DND-41 (cell line): ENCODE measurements at regions not wholly inside any gene's neighbourhood (a gene's known extent, or its start where the extent isn't known, plus 50 kb on each side); places are given as distances from the start of the nearest gene placed in this dataset.

ENCODE experiments used
- ATAC-seq: fragments of 200-7000 bp; cut with Tn5 transposase; 3 replicates; pipeline ENCODE4 v1.9.1; 2021; ENCODE audit warnings: low read depth; ENCODE audit not compliant: insufficient read depth
- DNase-seq: peaks from one replicate; pipeline ENCODE4 v3.0.0-alpha.2; 2020
- H2AFZ ChIP-seq: 2 replicates; pipeline ENCODE4 v1.6.0; 2012; ENCODE audit warnings: low read depth, low read length
- H3K27ac ChIP-seq: 2 replicates; pipeline ENCODE4 v1.5.1; 2012; ENCODE audit warnings: low read length, inconsistent platforms
- H3K27me3 ChIP-seq: fragments of 200-600 bp; sonication (generic); 2 replicates; pipeline ENCODE4 v1.6.0; 2012; ENCODE audit warnings: low read length, mild to moderate bottlenecking, inconsistent platforms; ENCODE audit not compliant: insufficient read depth, poor library complexity
- H3K36me3 ChIP-seq: 2 replicates; pipeline ENCODE4 v1.5.1; 2012; ENCODE audit warnings: low read length, inconsistent platforms; ENCODE audit not compliant: insufficient read depth
- H3K4me1 ChIP-seq: 2 replicates; pipeline ENCODE4 v1.5.1; 2012; ENCODE audit warnings: mild to moderate bottlenecking, low read length; ENCODE audit not compliant: insufficient read depth
- H3K4me2 ChIP-seq: 2 replicates; pipeline ENCODE4 v1.6.0; 2012; ENCODE audit warnings: mild to moderate bottlenecking, moderate library complexity, low read length, inconsistent platforms; ENCODE audit not compliant: insufficient read depth
- H3K4me3 ChIP-seq, 2 experiments: fragments of 200-600 bp in 1 of 2; shearing (Covaris generic) in 1 of 2; 2 replicates each; pipeline ENCODE4 v1.5.1; 2012 to 2016; ENCODE audit warnings: inconsistent platforms in 2 of 2, low read length in 2 of 2, mild to moderate bottlenecking in 2 of 2, low read depth in 1 of 2, moderate library complexity in 1 of 2
- H3K79me2 ChIP-seq: 2 replicates; pipeline ENCODE4 v1.6.0; 2012; ENCODE audit warnings: low read length, inconsistent platforms; ENCODE audit not compliant: insufficient read depth
- H3K9ac ChIP-seq: 2 replicates; pipeline ENCODE4 v1.6.0; 2012; ENCODE audit warnings: low read depth, mild to moderate bottlenecking, inconsistent platforms, low read length, moderate library complexity
- H3K9me3 ChIP-seq: 2 replicates; pipeline ENCODE4 v1.5.1; 2012; ENCODE audit warnings: low read length, moderate library complexity, mild to moderate bottlenecking, inconsistent platforms; ENCODE audit not compliant: insufficient read depth, severe bottlenecking
- H4K20me1 ChIP-seq: 2 replicates; pipeline ENCODE4 v1.6.0; 2012; ENCODE audit warnings: low read length; ENCODE audit not compliant: insufficient read depth
- EZH2 ChIP-seq: IDR thresholded peaks from 3 replicates; pipeline ENCODE4 v1.6.1; 2012; ENCODE audit warnings: borderline replicate concordance, low read depth, mild to moderate bottlenecking, moderate library complexity, low read length, inconsistent platforms; ENCODE audit not compliant: severe bottlenecking
- TF ChIP-seq, protein P1 (sequence below): IDR thresholded peaks from 2 replicates; pipeline ENCODE4 v1.5.1; 2012; ENCODE audit warnings: borderline replicate concordance, low read length, moderate library complexity, mild to moderate bottlenecking; ENCODE audit not compliant: poor library complexity, severe bottlenecking; ENCODE audit errors: extremely low read depth

DNA sequence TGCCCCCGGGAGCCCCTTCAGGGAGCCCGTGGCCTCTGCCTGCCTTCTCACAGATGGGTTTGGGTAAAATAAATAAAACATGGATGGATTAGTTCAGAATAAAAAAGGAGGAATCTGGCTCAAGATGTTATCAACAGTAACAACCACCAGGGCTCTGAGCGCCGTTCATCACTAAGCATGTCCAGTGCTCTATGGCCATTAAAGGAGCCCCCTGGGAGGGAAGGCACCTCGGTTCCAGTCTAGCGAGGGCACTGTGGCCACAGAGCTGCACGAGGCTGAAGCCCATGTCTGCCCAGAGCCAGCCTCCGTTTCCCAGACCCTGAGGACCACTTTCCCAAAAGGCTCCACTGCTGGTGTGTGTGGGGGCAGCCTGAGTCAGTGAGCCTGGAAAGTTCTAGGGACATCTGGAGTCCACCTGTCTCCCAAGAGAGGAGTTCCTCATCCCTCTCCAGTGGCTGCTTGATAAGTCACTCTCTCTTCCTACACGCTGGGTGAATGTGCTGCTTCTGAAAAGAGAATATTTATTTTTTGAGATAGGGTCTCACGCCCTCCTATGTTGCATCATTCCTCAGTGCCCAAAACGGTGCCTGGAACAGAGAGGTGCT, 614.6 kb downstream of the TBC1D22A start:
- no peak for ATAC-seq
- H3K4me3 ChIP-seq: no peak overlapping the region
- no peak for DNase-seq
- H3K27ac ChIP-seq: no peak overlapping the region
- H3K4me2 ChIP-seq: no peak overlapping the region
- TF ChIP-seq EZH2: no peak
- TF ChIP-seq, protein P1, sequence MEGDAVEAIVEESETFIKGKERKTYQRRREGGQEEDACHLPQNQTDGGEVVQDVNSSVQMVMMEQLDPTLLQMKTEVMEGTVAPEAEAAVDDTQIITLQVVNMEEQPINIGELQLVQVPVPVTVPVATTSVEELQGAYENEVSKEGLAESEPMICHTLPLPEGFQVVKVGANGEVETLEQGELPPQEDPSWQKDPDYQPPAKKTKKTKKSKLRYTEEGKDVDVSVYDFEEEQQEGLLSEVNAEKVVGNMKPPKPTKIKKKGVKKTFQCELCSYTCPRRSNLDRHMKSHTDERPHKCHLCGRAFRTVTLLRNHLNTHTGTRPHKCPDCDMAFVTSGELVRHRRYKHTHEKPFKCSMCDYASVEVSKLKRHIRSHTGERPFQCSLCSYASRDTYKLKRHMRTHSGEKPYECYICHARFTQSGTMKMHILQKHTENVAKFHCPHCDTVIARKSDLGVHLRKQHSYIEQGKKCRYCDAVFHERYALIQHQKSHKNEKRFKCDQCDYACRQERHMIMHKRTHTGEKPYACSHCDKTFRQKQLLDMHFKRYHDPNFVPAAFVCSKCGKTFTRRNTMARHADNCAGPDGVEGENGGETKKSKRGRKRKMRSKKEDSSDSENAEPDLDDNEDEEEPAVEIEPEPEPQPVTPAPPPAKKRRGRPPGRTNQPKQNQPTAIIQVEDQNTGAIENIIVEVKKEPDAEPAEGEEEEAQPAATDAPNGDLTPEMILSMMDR: no peak
- no peak overlapping the region for H2AFZ ChIP-seq
- H3K9ac ChIP-seq: no peak overlapping the region
- H3K27me3 ChIP-seq: no peaks in the 10 kb centered on the region
- H3K9me3 ChIP-seq: no peaks in the 10 kb centered on the region
- no peaks in the 10 kb centered on the region for H4K20me1 ChIP-seq
- H3K4me1 ChIP-seq: no peaks in the 10 kb centered on the region
- no peaks in the 10 kb centered on the region for H3K79me2 ChIP-seq
- H3K36me3 ChIP-seq: no peaks in the 10 kb centered on the region

DNA sequence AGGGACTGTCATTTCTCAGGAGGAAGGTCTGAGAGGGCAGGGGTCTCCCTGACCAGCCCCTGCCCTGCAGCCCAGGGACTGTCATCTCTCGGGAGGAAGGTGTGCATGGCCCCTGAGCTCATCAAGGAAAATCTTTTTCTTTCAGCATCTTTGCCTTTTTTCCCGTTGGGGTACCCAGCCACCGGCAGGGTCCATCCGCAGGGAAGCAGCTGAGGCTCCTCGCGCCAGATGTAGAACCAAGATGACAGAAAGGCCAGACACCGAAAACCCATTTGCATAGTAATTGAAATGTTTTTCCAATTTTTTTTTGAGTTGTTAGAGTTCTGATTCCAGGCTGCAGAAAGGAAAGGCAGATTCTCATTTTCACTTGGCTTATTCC, 613.9 kb downstream of the TBC1D22A start:
- Histone ChIP-seq H3K4me3 (no peak overlapping the region), H4K20me1 (no peaks in the 10 kb centered on the region), H3K27me3 (no peaks in the 10 kb centered on the region), H3K36me3 (no peaks in the 10 kb centered on the region), H3K9me3 (no peaks in the 10 kb centered on the region), H3K79me2 (no peaks in the 10 kb centered on the region), H3K4me2 (no peak overlapping the region), H3K27ac (no peak overlapping the region), H2AFZ (no peak overlapping the region), H3K4me1 (no peaks in the 10 kb centered on the region), H3K9ac (no peak overlapping the region)
- DNase-seq (no peak), ATAC-seq (no peak)
- no peak for TF ChIP-seq EZH2
- TF ChIP-seq, protein P1: no peak

DNA sequence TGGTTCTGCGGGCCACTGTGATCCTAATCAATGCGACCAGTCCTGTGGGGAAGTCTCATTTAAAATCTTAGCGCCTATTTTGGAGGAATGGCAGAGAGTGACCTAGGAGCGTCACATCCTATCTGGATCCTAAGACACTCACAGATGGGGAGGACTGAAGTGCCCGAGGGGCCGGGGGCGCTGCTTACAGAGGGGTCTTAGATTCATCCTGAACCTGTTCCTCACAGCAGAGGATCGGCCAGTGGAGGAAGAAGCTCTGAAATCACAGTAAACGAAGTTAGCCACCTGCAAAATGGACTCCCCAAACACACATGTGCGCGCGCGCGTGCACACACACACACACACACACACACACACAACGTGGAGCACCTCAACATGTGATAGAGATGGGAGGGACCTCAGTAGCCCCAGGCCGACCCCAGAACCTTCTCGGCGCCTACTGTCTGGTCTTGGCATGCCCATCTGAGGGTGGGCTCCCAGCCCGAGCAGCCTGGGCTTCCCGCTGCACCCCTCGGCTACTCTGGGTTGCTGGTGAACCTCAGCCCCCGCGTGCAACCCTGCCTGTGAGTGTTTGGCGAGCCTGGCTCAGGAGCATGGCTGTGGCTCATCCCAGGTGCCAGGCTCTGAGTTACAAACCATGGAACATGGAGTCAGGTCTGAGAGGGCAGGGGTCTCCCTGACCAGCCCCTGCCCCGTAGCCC, 613.3 kb downstream of the TBC1D22A start:
- H2AFZ ChIP-seq: no peak overlapping the region
- H3K79me2 ChIP-seq: no peaks in the 10 kb centered on the region
- DNase-seq: no peak
- no peaks in the 10 kb centered on the region for H3K27me3 ChIP-seq
- H3K27ac ChIP-seq: no peak overlapping the region
- H3K4me2 ChIP-seq: no peak overlapping the region
- no peak for ATAC-seq
- H3K9me3 ChIP-seq: no peaks in the 10 kb centered on the region
- H3K9ac ChIP-seq: no peak overlapping the region
- TF ChIP-seq, protein P1: no peak
- TF ChIP-seq EZH2: no peak
- no peaks in the 10 kb centered on the region for H3K36me3 ChIP-seq
- no peaks in the 10 kb centered on the region for H3K4me1 ChIP-seq
- H3K4me3 ChIP-seq: no peak overlapping the region
- H4K20me1 ChIP-seq: no peaks in the 10 kb centered on the region
